HepG2 (cell line): ENCODE measurements at regions not wholly inside any gene's neighbourhood (a gene's known extent, or its start where the extent isn't known, plus 50 kb on each side); places are given as distances from the start of the nearest gene placed in this dataset.

Experiments used
- ATAC-seq: fragments of 200-7000 bp; cut with Tn5 transposase; 3 replicates; pipeline ENCODE4 v1.9.1; 2020; ENCODE audit warnings: mild to moderate bottlenecking, moderate library complexity
- BruUV-seq: library from RNA; stranded (reverse); fragments of 400-500 nt; replicated peaks from 2 replicates; lab custom pipeline; 2021; lab: Mats Ljungman, UMichigan
- CTCF ChIA-PET: fragments of 300-600 bp; formaldehyde crosslinking; extraction: SDS; loops from one replicate; lab custom pipeline; 2021; ENCODE audit warnings: low total read pairs, inconsistent platforms, low intra/inter-chr PET ratio; lab: Yijun Ruan, JAX
- POLR2A ChIA-PET: fragments of 350-600 bp; sonication (Branson Sonifier 250); formaldehyde crosslinking; loops from one replicate; lab custom pipeline; 2020; ENCODE audit warnings: antibody characterized with exemption, inconsistent platforms; lab: Yijun Ruan, JAX
- DNase-seq: peaks from one replicate; pipeline ENCODE4 v3.0.0-alpha.2; 2015; ENCODE audit warnings: low spot score
- FAIRE-seq: peaks from 3 replicates; lab custom pipeline; 2011; peaks lifted over from hg19 to GRCh38; lab: Jason Lieb, UNC
- H2AFZ ChIP-seq: one replicate; pipeline ENCODE4 v1.6.1; 2011; ENCODE audit warnings: low read length, inconsistent platforms
- H3K27ac ChIP-seq: fragments of 300-600 bp; 3 replicates; pipeline ENCODE4 v1.8.0; 2011; ENCODE audit warnings: mixed run types, mild to moderate bottlenecking, mixed read lengths, low read length, inconsistent platforms; ENCODE audit not compliant: insufficient read depth; ENCODE audit errors: extremely low read length
- H3K27me3 ChIP-seq, 2 experiments: fragments of 200-600 bp in 1 of 2; 2 replicates in 1 of 2; 3 replicates in 1 of 2; pipeline versions ENCODE4 v1.6.0 to v1.8.0; 2011; ENCODE audit warnings: low read length in 2 of 2, mild to moderate bottlenecking in 2 of 2, moderate library complexity in 2 of 2, inconsistent platforms in 1 of 2; ENCODE audit not compliant: insufficient read depth in 2 of 2, control insufficient read depth in 1 of 2
- H3K36me3 ChIP-seq, 2 experiments: fragments of 200-600 bp in 1 of 2; replicated peaks in 1 of 2; 2 replicates in 1 of 2; 3 replicates in 1 of 2; pipeline versions ENCODE4 v1.5.1 to v1.8.0; 2011; ENCODE audit warnings: low read length in 2 of 2, inconsistent platforms in 1 of 2; ENCODE audit not compliant: insufficient read depth in 2 of 2, control insufficient read depth in 1 of 2
- H3K4me1 ChIP-seq: 2 replicates; pipeline ENCODE4 v1.5.1; 2012; ENCODE audit warnings: low read length, inconsistent platforms; ENCODE audit not compliant: insufficient read depth
- H3K4me2 ChIP-seq: 2 replicates; pipeline ENCODE4 v1.6.0; 2011; ENCODE audit warnings: low read depth, low read length, inconsistent platforms
- H3K4me3 ChIP-seq, 3 experiments: fragments of 200-600 bp in 1 of 3; sonication (generic), shearing (Covaris generic) in 1 of 3; replicated peaks in 1 of 3; 2 replicates each; pipeline ENCODE4 v1.5.1; 2011 to 2016; ENCODE audit warnings: low read length in 3 of 3, inconsistent platforms in 2 of 3, low read depth in 2 of 3, mild to moderate bottlenecking in 2 of 3, control low read depth in 1 of 3, mixed read lengths in 1 of 3; ENCODE audit not compliant: insufficient read depth in 1 of 3
- H3K79me2 ChIP-seq: one replicate; pipeline ENCODE4 v1.6.1; 2011; ENCODE audit warnings: low read length, inconsistent platforms; ENCODE audit not compliant: insufficient read depth
- H3K9ac ChIP-seq: 2 replicates; pipeline ENCODE4 v1.6.0; 2011; ENCODE audit warnings: mild to moderate bottlenecking, low read depth, low read length, inconsistent platforms; ENCODE audit not compliant: insufficient read depth
- H3K9me3 ChIP-seq: 2 replicates; pipeline ENCODE4 v1.5.1; 2012; ENCODE audit warnings: mild to moderate bottlenecking, low read length
- H4K20me1 ChIP-seq: 2 replicates; pipeline ENCODE4 v1.6.0; 2011; ENCODE audit warnings: inconsistent platforms, mild to moderate bottlenecking, low read length, moderate library complexity; ENCODE audit not compliant: insufficient read depth
- MAF1 ChIP-seq: sonication (generic); formaldehyde crosslinking; IDR thresholded peaks from 2 replicates; pipeline ENCODE4 v1.5.0; 2020; ENCODE audit warnings: missing genetic modification reagents, borderline replicate concordance
- MBD4 ChIP-seq: IDR thresholded peaks from 2 replicates; pipeline ENCODE4 v1.6.1; 2012; ENCODE audit warnings: low read length, inconsistent platforms, borderline replicate concordance
- MLLT10 ChIP-seq: sonication (generic); formaldehyde crosslinking; IDR thresholded peaks from 2 replicates; pipeline ENCODE4 v1.4.0; 2020; ENCODE audit warnings: missing genetic modification reagents
- NR2F1 ChIP-seq, 2 experiments: fragments of 450-650 bp in 1 of 2; formaldehyde crosslinking in 1 of 2; IDR thresholded peaks; 2 replicates each; pipeline versions ENCODE4 v1.5.0 to v1.6.1; 2016 to 2020; ENCODE audit warnings: mild to moderate bottlenecking in 1 of 2, missing compliant biosample characterization in 1 of 2, missing genetic modification reagents in 1 of 2, moderate library complexity in 1 of 2
- SNRNP70 ChIP-seq: fragments of 200-400 bp; formaldehyde crosslinking; IDR thresholded peaks from 2 replicates; pipeline ENCODE4 v1.6.1; 2017; ENCODE audit warnings: mild to moderate bottlenecking, low read depth, low read length, moderate library complexity
- TARDBP ChIP-seq: sonication (generic); formaldehyde crosslinking; IDR thresholded peaks from 2 replicates; pipeline ENCODE4 v1.8.0; 2022; ENCODE audit warnings: mild to moderate bottlenecking, missing genetic modification reagents
- TBX3 ChIP-seq: fragments of 450-650 bp; IDR thresholded peaks from 2 replicates; pipeline ENCODE4 v1.6.1; 2017; ENCODE audit warnings: antibody characterized with exemption, mild to moderate bottlenecking, inconsistent platforms, borderline replicate concordance
- ZBTB21 ChIP-seq: sonication (generic); formaldehyde crosslinking; IDR thresholded peaks from 2 replicates; pipeline ENCODE4 v1.4.0; 2020; ENCODE audit warnings: missing genetic modification reagents
- ZBTB40 ChIP-seq, 2 experiments: fragments of 450-650 bp in 1 of 2; sonication (generic) in 1 of 2; formaldehyde crosslinking in 1 of 2; IDR thresholded peaks; 2 replicates each; pipeline versions ENCODE4 v1.6.1 to v1.8.0; 2016 to 2022; ENCODE audit warnings: antibody characterized with exemption in 1 of 2, mild to moderate bottlenecking in 1 of 2, missing genetic modification reagents in 1 of 2
- ZNF333 ChIP-seq: sonication (generic); formaldehyde crosslinking; IDR thresholded peaks from 2 replicates; pipeline ENCODE4 v1.4.0; 2020; ENCODE audit warnings: mild to moderate bottlenecking, missing genetic modification reagents, borderline replicate concordance
- ZNF564 ChIP-seq: sonication (generic); formaldehyde crosslinking; IDR thresholded peaks from 2 replicates; pipeline ENCODE4 v1.8.1; 2023; ENCODE audit warnings: mild to moderate bottlenecking, missing genetic modification reagents
- ZNF660 ChIP-seq: sonication (generic); formaldehyde crosslinking; IDR thresholded peaks from 2 replicates; pipeline ENCODE4 v1.5.1; 2020; ENCODE audit warnings: mild to moderate bottlenecking, low read depth, missing genetic modification reagents, borderline replicate concordance
- ZNF891 ChIP-seq: sonication (generic); formaldehyde crosslinking; IDR thresholded peaks from 2 replicates; pipeline ENCODE4 v1.5.0; 2020; ENCODE audit warnings: mild to moderate bottlenecking, missing genetic modification reagents
- whole genome bisulfite sequencing: methylation state at CpG from one replicate; pipeline ENCODE4 v1.1.6; 2017; ENCODE audit warnings: low lambda C conversion rate; 5-methylcytosine and 5-hydroxymethylcytosine counted together
- in situ Hi-C: cut with HindIII; loops from 2 replicates; pipeline ENCODE4 v1.10.0; 2017; ENCODE audit warnings: low pct_unique_long_range_greater_than_20kb; ENCODE audit not compliant: extremely low pct_ligation_motif_present
- intact Hi-C: fragments of 100-400 bp; cut with micrococcal nuclease; formaldehyde crosslinking; loops from one replicate; pipeline ENCODE4 v1.10.0; 2022; ENCODE audit not compliant: unreplicated experiment
- TF ChIP-seq, protein P1 (sequence below): sonication (generic); IDR thresholded peaks from 2 replicates; pipeline ENCODE4 v1.6.1; 2016; ENCODE audit warnings: low read depth, borderline replicate concordance

DNA sequence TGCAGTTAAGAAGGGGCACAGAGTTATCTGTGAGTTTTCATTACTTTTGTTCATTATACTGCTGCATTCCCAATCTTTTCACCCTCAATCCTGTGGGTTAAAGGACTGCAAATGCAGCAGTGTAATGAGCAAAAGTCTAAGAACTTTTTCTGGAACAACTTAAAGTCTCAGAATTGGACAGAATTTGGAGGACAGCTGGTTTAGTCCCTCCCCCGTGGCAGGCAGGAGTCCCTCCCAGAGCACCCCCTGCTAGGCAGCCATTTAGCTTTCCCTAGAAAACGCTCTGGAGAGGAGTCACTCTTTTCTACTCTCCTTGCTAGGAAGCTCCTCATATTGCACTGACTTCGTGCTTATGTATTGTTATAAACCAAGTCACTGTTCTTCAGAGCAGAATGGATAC, 156.3 kb upstream of the UBE2E1 start:
- no peak overlapping the region for H2AFZ ChIP-seq
- no peaks in the 10 kb centered on the region for H4K20me1 ChIP-seq
- no peak overlapping the region for H3K27ac ChIP-seq
- no peak for DNase-seq
- no peaks in the 10 kb centered on the region; a peak in 1 of 5 replicates for H3K27me3 ChIP-seq
- 6% methylated on average over 3 of the region's 3 CpGs for WGBS
- BruUV-seq: no TSS peak
- no peak overlapping the region for H3K4me3 ChIP-seq
- intact Hi-C loops: no loop called here
- H3K4me1 ChIP-seq: no peaks in the 10 kb centered on the region
- no peak for FAIRE-seq
- H3K4me2 ChIP-seq: no peak overlapping the region
- ChIA-PET POLR2A (no interaction called here), CTCF (no interaction called here)
- in situ Hi-C loops: no loop called here
- no peaks in the 10 kb centered on the region for H3K9me3 ChIP-seq
- H3K79me2 ChIP-seq: no peaks in the 10 kb centered on the region
- ATAC-seq: no peak
- no peaks in the 10 kb centered on the region for H3K36me3 ChIP-seq
- no peak for TF ChIP-seq ZNF333
- TF ChIP-seq NR2F1 (CRISPR knock-in tag; IDR thresholded peaks at IDR 0.05): no peak
- no peak for TF ChIP-seq ZBTB40 (IDR thresholded peaks at IDR 0.05)
- TF ChIP-seq ZBTB40 (CRISPR knock-in tag; IDR thresholded peaks at IDR 0.05): no peak
- no peak for TF ChIP-seq SNRNP70
- TF ChIP-seq MAF1 (CRISPR knock-in tag): no peak
- TF ChIP-seq MLLT10 (CRISPR knock-in tag): no peak
- no peak for TF ChIP-seq MBD4
- TF ChIP-seq, protein P1, sequence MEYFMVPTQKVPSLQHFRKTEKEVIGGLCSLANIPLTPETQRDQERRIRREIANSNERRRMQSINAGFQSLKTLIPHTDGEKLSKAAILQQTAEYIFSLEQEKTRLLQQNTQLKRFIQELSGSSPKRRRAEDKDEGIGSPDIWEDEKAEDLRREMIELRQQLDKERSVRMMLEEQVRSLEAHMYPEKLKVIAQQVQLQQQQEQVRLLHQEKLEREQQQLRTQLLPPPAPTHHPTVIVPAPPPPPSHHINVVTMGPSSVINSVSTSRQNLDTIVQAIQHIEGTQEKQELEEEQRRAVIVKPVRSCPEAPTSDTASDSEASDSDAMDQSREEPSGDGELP: no peak
- no peak for TF ChIP-seq ZNF660 (CRISPR knock-in tag)
- no peak for TF ChIP-seq ZNF891
- TF ChIP-seq TARDBP: no peak
- TF ChIP-seq ZBTB21 (CRISPR knock-in tag): no peak
- no peak for TF ChIP-seq ZNF564 (CRISPR knock-in tag)
- no peak for TF ChIP-seq TBX3
- H3K9ac ChIP-seq: no peak overlapping the region
